Breast epithelium (tissue), 3 donors: ENCODE measurements at regions not wholly inside any gene's neighbourhood (a gene's known extent, or its start where the extent isn't known, plus 50 kb on each side); places are given as distances from the start of the nearest gene placed in this dataset.
"Not testable (repeated sequence)": the region's sequence is repeated elsewhere in the genome, so short reads cannot be mapped to it uniquely, and the experiment has no call there.

Experiments used
- CTCF ChIP-seq, 3 donors: fragments of 450-650 bp; IDR thresholded peaks; one replicate each; pipeline ENCODE4 v1.5.1; 2016 to 2017; ENCODE audit warnings: antibody characterized with exemption in 3 of 3, mild to moderate bottlenecking in 3 of 3, moderate library complexity in 3 of 3
- POLR2A ChIP-seq: fragments of 450-650 bp; IDR thresholded peaks from one replicate; pipeline ENCODE4 v1.6.1; 2016; ENCODE audit warnings: antibody characterized with exemption, mild to moderate bottlenecking, moderate library complexity
- POLR2AphosphoS5 ChIP-seq, 3 donors: sonication (generic); formaldehyde crosslinking; IDR thresholded peaks; one replicate each; pipeline ENCODE4 v1.6.1; 2017; ENCODE audit warnings: antibody characterized with exemption in 3 of 3

GRCh38 chr1:221857094-221857444 is 115.2 kb upstream of the DUSP10 start:
- not testable (repeated sequence) for TF ChIP-seq POLR2AphosphoS5 (IDR thresholded peaks at IDR 0.05); CTCF (IDR thresholded peaks at IDR 0.05); POLR2A
